GM18511 (cell line): ENCODE measurements at regions not wholly inside any gene's neighbourhood (a gene's known extent, or its start where the extent isn't known, plus 50 kb on each side); places are given as distances from the start of the nearest gene placed in this dataset.
"Not testable (repeated sequence)": the region's sequence is repeated elsewhere in the genome, so short reads cannot be mapped to it uniquely, and the experiment has no call there.

Source experiments
- ATAC-seq: cut with Tn5 transposase; IDR thresholded peaks from one replicate; pipeline ENCODE4 v1.9.1; 2021; ENCODE audit warnings: mild to moderate bottlenecking, moderate library complexity; ENCODE audit not compliant: unreplicated experiment

DNA sequence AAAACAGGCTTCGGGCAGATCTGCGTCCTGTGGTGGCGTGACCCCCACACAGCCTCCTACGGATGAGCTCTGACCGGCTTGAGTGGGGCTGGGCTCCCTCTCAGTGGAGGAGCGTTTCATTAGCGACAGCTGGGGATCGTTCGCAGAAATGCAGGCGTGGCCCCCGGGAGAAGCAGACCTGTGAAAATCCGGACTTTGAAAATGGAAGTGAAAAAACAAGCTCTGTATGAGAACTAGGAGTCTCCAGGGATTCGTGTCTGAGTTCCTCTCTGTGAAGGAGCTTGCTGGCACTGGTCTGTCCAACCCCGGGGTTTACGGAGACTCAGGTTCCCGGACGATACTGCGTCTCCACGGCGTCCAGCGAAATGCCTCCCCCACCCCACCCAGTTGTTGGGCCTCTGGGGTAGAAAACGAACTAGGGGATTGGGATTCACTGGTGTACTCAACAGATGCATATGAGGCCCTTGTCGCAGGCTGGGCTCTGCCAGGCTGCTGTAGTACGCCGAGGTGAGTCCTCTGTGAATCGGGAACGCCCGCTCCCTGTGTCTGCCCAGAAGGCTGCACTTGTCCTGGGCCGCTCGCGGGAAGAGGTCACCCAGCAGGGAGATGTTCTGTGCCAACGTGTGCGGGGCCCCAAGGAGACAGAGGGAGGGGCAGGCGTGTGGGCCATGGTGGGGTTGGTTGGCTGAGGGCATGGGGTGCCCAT is 119.7 kb upstream of the ZNF469 start:
- not testable (repeated sequence) for ATAC-seq

DNA sequence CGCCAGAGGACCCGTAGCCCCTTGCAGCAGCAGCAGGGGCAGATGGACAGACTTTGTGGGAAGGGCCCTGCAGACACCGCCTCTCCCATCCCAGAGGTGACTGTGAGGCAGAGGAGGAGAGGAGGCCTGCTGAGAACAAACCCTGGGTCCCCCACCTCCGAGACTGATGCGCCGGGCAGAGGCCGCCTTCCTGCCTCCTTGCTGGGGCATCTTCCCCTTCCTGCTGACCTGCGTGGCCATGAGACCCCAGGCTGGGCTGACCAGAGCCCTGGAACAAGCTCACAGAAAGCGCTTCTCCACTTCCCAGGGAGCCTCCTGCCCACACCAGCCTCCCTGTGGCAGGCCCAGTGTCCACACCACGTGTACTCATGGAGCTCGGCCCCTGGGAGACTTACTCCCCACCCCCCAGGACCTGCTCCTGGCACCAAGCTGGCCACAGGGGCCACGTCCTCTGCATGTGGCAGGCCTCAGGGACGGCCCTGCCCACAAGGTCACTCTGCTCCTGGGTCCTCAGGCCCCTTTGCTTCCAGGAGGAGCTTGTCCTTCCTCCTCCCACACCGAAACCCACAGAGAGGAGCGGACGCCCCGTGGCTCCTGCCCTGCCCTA is 119.0 kb upstream of the ZNF469 start:
- not testable (repeated sequence) for ATAC-seq

DNA sequence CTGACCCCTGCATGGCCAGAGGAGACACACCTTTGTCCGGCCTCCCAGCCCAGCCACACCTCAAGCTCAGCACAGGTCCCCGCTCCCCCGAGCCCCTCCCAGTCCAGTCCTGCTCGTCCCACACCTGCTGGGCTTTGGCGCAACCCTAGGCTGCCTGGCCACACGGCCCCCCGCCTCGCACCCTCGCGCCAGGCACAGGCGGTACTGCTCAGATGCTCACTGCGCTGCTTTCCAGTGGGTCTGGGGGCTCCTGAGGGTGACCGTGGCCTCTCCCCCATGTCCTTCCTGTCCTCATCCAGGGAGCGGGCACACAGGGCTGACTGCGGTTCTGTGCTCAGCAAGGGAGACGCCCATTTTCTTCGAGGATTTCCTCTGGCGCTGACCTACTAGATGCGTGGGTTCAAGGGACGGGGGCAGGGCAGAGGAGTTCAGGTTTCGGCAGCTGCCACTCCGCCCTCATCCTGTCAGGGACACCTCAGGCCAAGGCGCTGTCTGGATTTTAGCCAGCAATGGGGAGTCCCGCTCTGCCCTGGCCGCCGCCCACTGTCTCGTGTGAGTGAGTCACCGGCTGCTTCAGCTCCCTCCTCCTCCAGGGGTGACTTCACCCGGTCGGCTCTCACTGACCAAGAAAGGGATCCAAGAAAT is 118.0 kb upstream of the ZNF469 start:
- peak; percentile 83 for ATAC-seq

DNA sequence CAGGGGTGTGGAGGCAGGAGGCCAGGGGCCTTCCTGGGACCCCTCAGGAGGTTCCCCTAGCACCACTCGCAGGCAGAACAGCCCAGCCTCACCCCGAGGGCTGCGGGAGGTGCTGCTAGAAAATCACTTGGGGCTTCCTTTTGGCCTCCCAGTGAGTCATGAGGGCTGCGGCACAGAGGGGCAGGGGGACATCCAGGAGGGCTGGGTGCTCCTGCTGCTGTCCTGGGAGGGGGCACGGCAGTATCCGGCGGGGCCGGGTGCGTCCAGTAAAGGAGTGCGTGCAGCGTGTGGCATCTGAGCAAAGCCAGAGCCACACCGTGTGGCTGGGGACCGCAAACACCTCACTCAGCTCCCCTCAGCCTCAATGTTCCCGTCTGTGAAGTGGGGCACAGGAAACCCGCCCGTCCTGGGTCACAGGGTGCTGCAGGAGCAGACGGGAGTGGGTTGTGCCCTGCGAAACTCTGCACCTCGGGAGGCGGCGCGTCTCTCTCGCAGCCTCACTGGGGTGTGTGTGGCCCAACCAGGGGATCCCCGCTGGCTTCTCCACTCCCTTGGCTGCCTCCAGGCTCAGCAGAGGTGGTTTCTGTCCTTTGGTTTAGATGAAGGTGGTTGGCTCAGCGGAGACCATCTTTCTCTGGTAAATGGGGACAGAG is 117.3 kb upstream of the ZNF469 start:
- ATAC-seq = not testable (repeated sequence)

DNA sequence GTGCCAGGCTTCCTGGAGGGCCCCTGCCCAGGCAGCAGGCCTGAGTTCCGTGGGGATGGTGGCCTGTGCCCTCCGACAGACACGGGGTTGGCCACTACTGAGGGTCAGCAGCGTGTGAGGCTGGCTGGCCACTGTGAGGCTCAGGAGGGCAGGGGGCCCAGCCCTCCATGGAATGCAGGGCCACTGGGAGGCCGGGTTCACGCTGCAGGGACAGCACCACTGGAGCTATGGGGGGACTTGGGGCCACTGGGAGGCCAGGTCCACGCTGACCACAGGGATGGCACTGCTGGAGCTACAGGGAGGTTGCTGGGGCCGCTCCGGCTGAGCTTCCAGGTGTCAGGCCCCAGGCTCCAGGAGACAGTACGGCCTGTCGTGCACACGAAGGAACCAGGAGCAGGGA is 116.7 kb upstream of the ZNF469 start:
- ATAC-seq = not testable (repeated sequence)

DNA sequence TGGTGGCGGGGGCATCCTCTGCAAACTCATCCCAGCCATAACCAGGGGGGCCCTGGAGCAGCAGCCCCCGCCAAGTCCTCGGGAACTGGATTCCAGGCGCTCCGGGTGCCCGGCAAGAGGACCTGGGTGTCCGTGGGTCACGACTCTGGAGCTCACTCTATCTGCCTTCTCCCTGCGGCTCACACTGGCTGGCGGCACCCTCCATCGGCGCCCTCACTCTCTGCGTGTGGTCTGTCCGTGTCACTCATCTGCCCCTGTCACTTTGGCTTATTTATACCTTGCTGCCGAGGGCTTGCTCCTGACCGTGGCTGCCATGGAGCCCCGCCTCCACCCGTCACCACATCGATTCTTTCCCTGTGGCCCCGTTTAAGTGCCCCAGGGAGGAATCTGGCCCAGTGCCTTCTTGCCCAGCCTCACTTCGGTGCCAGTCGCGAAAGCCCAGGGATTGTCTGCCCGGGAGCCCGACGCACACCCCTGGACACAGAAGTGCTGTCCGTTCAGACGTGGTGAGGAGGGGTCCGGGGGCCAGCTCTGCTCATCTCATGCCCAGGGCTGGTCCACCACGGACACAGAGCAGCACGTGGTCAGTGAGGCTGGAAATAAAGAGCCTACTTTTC is 115.7 kb upstream of the ZNF469 start:
- not testable (repeated sequence) for ATAC-seq

DNA sequence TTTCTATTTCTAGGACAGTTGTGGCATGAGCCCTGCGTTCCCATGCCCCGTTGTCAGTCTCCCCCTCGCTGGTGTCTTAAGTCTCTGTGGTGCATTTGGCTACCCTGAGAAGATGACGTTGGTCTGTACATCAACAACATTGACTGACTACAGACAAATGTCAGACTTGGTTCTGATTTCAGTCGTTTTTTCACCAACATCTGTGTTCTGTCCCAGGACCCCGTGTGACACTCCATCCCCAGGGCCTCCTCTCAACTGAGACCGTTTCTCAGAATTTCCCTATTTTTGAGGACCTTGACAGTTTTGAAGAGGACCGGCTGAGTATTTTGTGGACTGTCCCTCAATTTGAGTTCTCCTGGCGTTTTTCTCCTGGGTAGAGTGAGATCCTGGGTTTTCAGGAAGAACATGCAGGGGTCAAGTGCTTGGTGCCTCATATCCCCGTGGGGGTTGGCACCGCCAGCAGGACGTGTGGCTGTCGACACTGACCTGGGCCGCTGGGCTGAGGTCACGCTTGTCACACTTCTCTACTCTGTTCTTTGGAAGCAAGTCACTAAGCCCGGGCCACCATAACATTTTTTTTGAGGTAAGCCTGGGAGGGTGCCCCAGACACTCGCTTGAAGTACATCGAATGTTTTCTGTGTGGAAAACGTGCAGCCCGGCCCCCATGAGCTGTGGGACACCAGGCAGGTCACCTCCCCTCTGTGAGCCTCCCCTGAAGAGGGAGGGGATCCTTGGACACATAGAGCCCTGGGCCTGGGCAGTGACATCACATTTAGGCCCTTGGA is 114.4 kb upstream of the ZNF469 start:
- ATAC-seq = not testable (repeated sequence)

DNA sequence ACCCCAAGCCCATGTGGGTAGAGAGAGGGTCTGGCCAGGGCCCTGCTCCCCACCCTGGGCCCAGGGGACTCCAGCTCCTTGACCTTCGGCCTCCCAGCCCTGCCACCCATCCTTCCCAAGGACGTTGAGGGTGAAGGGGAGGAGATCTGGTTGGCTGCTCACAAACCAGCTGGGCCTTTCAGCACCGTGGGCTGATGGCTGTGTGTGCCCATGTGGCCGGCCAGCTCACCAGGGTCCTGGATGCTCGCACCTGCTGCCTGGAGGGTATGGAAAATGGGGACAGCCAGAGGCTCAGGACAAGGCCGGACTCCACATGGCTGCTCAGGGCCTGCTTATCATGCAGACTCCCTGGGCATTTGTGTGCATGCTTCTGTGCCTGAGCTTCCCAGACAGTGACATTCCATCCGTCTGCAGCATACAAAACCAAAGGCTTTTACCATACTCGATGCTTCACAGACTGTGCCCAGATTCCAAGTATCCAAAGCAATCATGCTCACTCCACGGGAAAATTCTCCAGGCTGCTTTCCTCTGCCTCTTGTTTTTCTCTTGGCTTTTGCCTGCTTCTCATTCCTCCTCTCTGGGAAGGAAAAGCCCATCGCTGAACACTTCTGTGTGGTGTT is 112.5 kb upstream of the ZNF469 start:
- not testable (repeated sequence) for ATAC-seq

DNA sequence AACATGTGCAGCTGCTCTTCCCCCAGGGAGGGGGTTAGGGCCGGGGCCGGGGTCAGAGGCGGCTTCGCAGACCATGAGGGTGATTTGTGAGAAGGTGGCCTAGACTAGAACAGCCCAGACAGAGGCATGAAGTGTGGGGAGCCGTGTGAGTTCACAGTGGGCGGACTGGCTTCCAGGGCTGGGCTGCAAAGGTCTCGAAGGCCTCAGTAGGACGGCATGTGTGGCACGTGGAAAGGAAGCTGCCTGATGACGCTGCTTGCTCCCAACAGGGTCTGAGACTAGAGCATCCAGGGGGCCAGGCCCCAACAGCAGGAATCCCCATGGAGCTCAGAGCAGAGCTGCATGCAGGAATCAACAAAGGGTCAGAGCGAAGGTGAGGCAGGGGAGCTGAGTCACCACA is 111.5 kb upstream of the ZNF469 start:
- not testable (repeated sequence) for ATAC-seq

DNA sequence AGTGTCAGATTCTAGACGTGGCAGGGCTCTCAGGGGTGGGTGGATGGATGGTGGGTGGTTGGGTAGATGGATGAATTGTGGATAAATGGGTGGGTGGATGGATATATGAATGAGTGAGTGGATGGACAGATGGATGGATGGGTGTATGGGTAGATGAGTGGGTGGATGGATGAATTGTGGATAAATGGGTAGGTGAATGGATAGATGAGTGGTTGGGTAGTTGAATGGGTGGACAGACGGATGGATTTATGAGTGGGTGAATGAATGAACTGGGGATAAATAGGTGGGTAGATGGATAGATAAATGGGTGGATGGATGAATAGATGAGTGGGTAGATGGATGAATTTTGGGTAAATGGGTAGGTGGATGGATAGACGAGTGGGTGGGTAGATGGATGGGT is 111.0 kb upstream of the ZNF469 start:
- ATAC-seq = not testable (repeated sequence)

DNA sequence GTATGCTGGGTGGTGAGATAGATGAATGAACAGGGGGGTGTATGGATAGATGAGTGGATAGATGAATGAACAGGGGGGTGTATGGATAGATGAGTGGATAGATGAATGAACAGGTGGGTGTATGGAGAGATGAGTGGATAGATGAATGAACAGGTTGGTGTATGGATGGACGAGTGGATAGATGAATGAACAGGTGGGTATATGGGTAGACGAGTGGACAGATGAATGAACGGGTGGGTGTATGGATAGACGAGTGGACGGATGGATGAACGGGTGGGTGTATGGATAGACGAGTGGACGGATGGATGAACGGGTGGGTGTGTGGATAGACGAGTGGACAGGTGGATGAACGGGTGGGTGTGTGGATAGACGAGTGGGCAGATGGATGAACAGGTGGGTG is 110.3 kb upstream of the ZNF469 start:
- not testable (repeated sequence) for ATAC-seq

DNA sequence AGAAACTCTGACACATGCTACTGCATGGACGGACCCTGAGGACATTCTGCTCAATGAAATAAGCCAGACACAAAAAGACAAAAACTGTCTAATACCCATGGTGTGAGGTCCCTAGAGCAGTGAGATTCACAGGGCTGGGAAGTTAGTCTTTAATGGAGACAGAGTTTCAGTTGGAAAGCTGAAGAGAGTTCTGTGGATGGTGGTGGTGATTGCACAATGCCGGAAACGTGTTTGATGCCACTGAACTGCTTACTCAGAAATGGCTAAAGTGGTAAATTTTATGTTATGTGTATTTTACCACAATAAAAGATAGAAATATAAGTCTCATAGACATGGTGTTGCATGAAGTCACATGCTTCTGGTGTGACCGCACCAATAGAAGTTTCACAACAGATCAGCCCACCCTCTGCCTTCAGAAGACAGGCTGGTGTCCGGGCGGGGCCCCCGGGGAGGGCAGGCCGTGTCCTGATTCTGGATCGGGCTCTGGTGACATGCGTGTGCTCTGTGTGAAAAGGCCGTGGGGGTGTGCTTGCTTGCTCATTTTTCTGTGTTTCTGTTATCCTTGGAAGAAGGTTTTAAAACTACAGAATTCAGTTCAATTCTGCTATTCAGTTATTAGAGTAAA is 108.5 kb upstream of the ZNF469 start:
- not testable (repeated sequence) for ATAC-seq

DNA sequence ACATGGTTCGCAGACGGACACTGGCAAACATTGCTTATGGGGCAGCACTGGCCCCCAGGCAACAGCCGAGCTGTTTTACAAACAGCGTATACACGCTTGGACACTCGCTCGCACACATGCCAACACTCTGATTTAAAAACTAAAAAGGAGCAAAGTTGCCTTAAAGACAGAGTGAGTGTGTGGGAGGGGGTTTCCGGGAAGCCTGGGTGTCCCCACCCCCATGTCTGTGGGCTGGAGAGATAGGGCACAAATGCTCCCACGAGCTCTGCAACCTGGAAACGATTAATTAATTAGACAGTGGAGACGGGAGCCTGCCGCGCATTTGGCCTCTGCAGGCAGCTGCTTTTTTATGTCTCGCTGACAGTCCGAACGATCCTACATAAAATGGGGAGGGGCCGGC is 107.9 kb upstream of the ZNF469 start:
- ATAC-seq = no peak

DNA sequence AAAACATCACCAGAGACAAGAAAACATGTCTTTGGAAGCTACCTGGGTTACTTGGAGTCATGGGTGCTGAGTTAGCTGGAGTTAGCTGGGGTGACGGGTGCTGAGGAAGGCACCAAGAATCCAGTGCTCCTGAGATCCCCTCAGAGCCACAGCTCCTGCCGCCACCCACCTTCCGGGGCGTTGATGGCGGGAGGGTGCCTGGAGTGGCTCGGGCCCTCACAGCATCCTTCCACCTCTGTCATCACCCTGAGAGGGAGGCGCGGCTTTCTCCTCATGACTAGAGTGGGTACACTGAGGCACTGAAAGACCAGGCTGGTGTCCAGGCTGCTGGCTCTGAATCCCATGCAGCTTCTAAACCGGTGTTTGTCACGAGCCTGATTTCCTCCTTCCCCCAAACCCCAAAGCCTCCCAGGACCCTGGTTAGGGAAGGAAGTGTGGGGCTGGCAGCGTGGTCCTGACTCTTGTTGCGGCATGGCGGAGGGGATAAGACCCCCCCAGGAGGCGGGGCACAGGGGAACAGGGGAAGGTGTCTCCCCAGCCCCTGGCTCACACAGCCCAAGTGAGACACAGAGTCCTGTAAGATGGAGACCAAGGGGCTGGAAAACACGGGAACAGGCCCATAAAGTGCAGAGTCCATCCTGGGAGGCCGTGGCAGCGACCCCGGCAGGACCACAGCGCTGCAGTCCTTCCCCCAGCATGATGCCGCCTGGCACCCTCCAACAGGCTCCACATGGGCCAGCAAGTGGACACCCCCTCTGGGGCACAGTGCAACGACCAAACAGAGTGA is 107.2 kb upstream of the ZNF469 start:
- ATAC-seq = not testable (repeated sequence)

DNA sequence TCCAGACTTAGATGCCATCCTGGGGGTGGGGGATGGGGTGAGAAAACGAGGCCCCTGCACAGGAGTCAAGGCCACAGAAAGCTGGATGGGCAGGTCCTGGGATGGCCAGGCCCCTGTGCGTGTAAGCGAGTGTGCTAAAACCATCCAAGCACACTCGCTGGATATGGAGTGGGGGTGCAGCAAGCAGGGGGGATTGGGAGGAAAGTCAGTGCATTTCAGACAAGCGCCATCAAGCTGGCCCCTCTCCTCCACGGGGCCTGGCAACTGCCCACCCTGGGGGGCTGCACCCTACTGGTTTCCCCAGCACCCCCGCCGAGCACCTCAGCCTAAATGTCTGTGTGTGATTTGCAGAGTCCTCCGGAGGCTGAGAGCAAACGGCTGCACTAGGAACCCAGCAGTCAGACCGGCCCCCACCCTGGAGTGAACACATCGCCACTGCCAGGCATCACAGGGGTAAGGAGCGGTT is 106.6 kb upstream of the ZNF469 start:
- ATAC-seq = not testable (repeated sequence)

DNA sequence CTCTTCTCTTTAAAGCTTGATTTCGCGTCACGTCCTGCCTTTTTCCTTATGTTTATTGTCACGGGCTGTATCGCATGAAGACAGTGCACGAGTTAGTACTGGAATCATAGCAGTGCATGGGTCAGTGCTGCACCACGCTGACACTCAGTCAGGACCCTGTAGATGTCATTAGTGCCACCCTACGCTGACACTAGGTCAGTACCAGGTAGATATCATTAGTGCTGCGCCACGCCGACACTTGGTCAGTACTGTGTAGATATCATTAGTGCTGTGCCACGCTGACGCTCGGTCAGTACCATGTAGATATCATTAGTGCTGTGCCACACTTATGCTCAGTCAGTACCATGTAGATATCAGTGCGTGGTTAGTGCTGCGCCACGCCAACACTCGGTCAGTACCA is 106.2 kb upstream of the ZNF469 start:
- no peak for ATAC-seq

DNA sequence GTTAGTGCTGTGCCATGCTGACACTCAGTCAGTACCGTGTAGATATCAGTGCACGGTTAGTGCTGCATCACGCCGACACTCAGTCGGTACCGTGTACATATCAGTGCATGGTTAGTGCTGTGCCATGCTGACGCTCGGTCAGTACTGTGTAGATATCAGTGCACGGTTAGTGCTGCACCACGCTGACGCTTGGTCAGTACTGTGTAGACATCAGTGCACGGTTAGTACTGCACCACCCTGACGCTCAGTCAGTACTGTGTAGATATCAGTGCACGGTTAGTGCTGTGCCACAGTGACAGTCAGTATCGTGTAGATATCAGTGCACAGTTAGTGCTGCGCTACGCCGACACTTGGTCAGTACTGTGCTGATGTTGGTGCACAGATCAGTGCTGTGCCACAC is 102.8 kb upstream of the ZNF469 start:
- ATAC-seq = no peak

DNA sequence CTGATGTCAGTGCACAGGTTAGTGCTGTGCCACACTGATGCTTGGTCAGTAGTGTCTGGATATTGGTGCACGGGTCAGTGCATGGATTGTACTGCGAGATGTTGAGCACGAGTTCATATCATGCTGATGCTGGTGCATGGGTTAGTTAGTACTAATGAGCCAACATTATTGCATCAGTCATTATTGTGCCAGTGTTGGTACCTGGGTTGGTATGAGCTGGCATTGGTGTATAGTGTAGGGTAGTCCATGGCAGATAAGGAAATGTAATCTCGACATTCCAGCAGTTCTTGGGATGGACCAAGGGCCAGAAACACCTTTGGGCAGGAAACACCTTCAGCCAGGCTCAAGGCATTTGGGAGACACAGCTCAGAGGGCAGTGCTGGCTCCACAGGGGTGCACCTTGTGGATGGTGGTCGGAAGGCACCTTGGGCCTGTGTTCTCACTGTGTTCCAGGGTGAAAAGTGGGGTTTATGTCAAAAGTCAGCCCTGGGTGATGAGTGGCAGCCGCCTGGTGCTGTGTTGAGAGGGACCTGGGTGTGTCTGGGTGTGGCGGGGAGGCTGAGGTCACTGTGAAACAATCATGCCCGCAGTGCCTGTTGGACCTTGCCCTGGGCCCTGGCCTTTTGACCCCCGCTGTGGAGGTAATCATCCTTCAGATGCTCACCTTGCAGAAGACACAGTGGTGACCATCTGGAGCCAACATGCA is 100.7 kb upstream of the ZNF469 start:
- no peak for ATAC-seq
